ENCODE measurements at regions not wholly inside any gene's neighbourhood (a gene's known extent, or its start where the extent isn't known, plus 50 kb on each side); places are given as distances from the start of the nearest gene placed in this dataset.

DNA sequence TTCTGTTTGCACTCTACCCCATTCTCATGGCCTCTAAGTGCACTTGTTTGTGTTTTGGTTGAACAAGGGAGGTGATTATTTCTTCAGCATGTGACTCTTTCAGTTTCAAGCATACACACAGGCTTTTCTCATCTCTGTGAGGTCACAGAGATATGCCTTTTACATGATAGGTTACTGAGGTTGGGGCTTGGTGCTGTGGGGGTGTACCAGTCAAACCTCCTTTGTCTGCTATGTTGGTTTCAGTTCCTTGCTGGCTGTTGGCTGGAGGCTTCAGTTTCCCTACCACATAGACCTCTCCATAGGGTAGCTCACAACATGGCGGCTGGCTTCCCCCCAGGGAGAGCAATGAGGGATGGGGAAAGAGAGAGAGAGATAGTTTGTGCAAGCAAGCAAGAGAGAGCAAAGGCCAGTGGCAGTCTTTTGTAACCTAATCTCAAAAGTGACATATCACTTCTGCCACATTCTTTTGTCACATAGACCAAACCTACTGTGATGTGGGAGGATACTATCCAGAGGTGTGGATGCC lies 96.7 kb upstream of the SEMA6A start:
- no peak for DNase-seq

DNA sequence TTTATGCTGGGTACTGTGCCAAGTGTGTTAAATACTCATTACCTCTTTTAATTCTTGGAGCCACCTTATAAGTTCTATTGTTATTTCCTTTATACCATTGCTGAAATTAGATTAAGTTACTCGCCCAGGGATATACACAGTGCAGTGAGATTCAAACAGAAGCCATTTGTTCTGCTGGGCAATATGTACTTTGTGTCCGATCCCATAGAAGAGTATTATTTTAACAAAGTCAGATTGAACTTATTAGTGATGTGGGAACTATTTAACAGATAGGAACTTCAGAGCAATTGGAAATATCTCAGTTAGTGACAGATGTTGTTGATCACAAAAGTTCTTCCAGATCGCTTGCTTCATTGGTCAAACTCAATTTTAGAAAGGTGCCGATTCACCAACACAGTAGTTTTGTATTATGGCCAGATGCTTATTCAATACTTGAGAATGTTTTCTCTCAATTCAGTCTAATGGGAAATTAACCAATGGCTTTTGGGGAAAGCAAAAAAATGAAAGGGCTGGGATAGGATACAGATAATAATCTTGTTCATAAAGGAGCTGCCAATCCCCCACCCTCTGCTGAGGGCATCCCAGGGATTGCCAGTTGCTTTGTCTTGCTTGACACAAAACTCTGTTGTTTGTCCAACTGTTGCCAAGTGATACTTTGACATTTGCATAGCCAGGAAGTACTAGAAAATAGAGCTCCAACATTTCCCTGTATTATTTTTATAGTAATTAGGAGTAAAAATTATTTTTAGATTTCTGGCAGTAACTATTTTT lies 94.8 kb upstream of the SEMA6A start:
- DNase-seq: peak; percentile 10

DNA sequence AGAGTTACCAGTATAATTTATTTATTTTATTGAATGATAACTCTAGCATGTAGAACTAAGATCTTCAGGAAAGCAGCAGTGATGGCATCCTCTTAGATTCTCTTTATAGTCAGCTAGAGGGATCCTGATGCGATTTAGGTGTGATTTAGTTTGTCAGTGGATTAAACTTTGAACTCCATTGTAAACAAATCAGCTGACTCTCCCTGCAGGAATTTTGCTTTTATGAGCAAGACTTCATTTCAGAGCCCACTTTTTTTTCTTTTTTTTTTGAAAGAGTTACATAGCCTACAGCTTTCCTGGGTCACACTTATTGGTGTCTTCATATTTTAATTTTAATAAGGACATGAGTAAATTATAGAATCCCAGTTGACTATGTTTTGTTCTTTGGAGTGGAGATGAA lies 93.8 kb upstream of the SEMA6A start:
- DNase-seq: no peak

DNA sequence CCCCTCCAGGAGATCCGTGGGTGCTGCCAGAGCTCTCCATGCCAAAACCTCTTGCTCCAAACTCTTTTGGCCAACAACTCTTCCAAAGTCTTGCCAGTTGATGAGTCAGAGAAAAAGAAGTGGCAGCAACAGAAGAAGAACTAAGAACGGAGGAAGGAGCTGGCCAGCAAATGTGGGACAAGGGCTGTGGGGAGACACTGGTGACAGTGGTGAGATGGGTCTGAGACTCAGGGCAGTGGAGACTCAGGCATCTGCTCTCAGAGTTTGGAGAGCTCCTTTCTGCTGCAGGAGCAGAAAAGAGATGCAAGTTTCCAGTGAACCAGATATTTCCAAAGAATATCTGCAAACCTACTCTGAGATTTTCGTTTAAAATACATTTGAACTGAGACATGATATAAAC lies 92.3 kb upstream of the SEMA6A start:
- DNase-seq: no peak

DNA sequence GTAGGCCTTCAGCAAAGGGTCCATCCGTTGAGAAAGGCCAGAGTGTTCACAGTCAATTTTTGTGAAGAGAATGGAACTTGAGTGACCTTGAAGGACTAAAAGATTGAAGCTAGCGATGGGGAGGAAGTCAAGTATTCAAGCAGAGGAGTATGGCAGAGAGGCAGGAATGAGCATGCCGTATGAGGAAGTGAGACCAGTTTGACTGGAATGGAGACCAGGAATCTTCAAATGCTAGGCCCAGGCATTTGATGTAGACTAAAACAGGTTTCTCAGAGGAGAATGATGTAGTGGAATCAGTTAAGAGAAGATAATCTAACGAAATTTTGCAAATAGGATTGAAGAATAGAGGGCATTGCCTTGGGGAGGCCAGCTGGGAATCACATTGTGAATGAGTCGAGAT lies 90.4 kb upstream of the SEMA6A start:
- no peak for DNase-seq

DNA sequence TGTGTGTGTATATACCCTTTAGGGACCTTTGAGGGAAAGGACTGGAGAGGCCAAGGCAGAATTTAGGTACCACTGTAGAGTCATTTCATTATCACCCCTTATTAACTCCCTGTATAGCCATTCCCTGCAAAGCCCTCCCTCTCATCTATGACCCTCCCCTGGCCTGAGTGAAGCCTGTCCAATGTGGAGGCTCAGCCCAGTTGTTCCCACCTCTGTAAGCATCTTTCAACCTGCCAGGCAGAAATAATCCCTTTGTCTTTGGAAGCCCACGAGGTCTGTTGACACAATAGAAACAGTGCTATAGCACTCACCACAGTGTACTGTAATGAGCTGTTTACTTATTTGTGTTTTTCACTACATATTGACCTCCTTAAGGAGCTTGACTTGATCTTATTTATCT lies 88.5 kb upstream of the SEMA6A start:
- no peak for DNase-seq

DNA sequence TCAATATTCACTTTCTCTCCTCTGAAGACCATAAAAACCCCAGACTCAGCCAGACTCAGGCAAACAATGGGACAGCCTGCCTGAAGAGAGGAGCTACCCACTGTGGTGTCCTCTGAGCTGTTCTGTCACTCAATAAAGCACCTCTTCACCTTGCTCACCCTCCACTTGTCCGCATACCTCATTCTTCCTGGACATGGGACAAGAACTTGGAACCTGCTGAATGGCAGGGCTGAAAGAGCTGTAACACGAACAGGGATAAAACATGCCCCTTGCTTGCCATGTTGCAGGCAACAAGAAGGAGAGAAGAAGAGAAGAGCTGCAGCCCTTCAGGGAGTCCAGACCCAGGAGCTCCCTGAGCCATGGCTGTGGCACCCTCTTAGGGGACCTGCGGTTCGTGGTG lies 86.8 kb upstream of the SEMA6A start:
- no peak for DNase-seq

DNA sequence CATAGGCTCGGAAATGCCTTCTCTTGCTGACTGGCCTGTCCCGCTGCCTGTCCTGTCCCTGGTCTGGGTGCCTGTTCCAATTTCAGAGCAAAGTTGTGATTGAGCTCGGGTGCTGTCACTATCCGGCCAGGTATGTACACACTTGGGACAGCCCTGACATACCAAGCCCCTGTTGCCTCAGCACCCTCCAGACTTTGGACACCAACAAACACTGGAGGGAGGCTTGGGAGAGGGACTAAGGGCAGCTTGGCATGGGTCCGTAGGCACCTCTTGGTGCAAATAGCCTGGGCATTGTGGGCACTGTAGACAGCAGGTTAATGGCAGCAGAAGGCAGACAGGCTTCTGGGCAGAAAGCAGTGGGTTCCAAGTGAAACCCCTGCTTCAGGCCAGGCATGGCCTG lies 86.3 kb upstream of the SEMA6A start:
- no peak for DNase-seq

DNA sequence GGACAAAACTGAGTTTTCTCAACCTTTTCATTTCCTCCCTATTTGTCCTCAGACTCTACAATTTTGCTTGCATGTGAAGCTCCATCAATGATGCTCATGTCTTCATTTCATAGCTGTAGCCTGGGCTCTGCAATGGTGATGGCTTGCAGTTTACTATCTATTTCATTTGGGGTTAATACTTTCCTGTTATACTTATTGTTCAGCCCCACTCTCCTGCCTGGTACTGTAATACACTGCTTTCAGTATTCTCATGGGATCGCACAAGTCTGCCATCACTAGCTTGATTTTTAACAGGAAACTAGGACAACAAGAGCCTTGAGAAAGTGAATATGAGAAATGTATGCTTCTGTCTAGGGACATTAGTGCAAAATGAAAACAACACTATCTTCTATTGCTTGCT lies 84.2 kb upstream of the SEMA6A start:
- DNase-seq: no peak

DNA sequence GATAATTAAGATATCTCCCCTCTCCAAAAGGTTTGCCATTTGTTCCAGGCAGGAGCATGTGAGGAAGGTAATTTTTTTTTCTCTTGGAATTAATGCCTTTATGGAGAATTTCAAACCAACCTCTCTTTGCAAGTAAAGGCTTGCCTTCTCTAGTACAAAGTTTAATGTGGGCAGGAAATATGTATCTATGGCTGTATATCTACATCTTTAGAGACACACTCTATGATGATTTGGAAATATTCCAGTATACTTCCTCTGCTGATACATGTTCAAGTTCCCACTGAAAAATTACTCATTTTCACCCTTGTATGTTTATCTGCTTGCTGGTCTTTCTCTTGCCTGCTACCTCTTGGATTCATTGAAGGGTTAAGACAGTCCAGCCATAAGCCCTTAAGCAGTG lies 83.5 kb upstream of the SEMA6A start:
- DNase-seq: no peak

DNA sequence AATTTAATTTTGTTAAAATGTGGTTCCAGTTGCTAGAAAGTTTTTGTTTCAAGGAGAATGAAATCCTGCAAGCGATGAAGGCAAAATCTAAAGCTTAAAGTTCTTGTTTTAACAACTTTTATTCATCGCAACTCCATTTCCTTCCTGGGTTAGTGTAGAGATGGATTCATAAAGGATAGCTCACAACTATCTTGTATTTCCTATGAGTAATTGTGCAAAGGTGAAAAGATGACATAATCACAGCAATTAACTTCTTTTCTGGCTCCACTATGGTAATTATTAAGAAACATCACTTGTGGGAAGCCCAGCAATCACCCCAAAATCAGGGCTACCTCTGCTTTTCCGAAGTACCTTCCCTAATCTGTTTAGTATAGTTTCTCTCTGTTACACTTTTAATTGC lies 80.8 kb upstream of the SEMA6A start:
- no peak for DNase-seq

DNA sequence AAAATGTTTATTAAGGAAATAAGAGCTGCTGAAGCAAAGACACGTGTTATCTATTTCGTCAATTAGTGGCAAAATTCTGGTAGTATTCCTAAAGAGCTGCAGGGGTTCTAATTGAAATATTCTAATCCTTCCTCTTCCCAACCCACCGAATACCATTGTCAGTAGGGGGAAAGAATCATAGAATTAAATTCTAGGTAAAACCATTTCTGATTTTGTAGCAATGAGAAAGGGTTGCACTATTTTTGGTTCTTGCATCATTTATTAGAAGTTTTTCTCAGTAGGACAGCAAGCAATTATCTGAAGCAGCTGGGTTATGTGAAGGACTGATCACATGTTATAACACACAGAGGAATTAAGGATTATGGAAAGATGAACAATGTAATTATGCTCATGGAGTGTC lies 80.3 kb upstream of the SEMA6A start:
- no peak for DNase-seq

DNA sequence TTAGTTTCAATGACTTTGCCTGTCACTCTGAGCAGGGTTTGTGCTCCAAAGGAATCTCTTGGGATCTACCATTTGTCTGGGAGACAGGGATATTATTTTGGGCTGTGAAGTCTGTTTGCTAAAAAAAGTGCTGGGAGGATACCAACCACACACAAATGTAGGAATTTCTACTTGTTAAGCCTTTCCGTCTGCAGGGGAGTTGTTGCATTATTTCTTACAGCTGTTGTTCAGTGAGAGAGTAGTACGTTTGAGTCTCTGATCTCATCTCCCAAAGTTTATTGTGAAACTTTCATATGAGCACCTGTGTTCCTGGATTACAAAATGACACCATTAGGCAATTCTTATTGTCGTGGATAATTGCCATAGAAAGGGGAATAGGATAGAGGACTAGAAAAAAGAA lies 78.3 kb upstream of the SEMA6A start:
- DNase-seq: peak; percentile 35

DNA sequence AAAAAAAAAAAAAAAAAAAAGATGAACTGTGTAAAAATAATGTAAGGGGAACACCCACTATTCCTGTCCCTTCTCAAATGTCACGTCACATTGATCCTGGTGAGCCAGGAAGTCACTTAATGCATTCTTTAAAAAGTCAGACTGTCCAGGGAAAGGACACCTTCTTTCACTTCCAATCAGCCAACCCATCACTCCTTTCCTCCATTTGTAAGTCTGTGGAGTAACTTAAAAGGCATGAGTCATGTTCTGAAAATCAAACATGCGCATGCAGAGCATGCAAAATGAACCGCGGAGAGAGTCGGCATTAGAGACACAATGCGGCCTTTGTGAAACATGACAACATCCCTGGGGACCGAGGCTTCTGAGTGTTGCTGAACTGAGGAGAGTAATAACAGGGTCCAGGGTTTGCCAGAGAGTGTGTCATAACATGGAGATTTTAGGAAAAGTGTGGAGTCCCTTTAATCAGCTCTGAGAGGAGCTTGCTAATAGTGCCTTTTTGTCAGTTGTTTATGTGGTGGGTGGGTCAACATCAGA lies 77.6 kb upstream of the SEMA6A start:
- DNase-seq: peak; percentile 84

DNA sequence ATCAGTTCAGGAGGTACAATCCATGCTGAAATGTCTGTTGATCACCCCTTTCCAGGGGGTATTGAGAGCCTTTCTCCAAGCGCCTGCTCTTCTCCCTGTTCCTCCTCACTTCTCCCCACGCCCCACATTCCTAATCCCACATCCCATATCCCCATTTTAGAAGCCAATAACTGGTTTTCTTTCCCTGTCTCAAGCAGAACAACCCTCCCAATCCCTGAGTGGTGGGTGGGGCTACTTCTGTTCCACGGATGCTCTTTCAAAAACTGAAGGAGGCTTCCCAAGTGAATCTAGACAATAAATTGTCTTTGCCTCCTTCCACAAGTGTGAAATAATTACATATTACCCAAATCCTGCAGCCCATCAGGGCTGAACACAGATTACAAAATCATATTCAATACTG lies 77.0 kb upstream of the SEMA6A start:
- DNase-seq: no peak

DNA sequence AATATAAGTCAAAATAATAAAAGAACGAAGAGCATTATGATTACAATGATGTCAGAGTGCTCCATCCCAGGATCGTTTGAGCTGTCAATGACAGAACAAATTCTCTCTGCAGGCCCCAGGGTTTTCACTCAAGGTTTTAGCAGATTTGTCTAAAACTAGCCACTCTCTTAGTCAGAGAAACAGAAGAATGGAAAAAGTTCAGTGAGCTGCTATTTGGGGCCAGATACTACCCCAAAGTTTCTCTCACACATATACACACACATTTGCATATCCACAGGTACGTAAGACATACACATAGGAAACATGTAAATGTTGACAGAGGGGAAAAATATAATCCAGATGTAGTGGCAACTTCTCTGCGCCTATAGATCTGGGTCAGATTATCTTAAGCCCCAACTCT lies 76.3 kb upstream of the SEMA6A start:
- no peak for DNase-seq

DNA sequence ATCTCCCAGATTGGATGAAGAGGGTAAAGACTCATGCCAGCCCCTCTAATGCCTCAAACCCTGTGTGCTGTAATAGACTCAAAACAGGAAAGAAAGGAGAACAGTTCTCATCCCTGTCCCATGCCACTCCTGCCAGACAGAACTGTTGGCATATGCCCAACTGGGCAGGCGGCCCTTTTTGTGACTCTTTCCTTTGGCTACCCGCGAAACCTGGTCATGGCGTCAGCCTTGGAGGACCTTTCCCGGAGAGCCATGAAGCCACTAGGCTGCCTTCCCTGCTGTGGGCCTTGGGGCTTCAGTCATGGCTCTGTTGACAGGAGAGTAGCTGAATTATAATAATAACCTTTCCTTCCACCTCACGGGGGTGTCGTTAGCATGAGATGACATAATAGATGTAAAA lies 75.9 kb upstream of the SEMA6A start:
- DNase-seq: no peak

DNA sequence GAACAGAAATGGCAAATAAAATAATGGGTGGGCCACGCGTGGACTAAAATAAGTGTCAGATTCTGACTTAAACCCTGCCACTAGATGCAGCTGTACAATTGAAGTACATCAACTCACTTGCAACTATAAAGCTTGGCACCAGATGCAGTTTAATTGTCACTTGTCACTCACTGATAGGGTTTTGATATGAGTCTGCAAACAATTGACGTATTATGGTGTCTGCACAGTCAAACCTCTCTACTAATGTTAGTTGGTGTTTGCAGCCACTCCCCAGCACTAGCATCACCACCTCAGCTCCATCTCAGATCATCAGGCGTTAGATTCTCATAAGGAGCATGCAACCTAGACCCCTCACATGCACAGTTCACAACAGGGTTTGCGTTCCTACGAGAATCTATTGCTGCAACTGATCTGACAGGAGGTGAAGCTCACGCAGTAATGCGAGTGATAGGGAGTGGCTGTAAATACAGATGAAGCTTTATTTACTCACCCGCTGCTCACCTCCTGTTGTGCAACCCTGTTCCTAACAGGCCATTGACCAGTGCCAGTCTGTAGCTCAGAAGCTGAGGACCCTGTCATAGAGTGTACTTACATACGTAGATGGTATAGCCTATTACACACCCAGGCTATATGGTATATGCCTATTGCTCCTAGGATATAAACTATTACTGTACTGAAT lies 72.1 kb upstream of the SEMA6A start:
- no peak for DNase-seq

DNA sequence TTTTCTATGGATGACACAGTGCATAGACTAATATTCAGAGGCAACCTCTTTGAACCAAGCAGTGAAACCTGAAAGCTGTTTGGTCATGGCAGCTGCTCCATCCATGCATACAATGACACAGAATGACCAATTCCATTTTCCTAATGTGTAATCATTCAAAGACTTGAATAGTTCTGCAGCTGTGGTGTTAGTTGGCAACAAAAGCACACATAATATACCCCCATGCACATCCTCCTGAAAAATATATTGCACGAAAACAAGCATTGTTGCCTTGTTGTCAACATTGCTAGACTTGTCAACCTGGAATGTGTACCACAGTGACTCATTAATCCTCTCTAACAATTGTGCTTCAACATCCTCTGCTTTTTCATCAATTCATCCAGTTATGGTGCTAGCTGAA lies 71.0 kb upstream of the SEMA6A start:
- DNase-seq: no peak

DNA sequence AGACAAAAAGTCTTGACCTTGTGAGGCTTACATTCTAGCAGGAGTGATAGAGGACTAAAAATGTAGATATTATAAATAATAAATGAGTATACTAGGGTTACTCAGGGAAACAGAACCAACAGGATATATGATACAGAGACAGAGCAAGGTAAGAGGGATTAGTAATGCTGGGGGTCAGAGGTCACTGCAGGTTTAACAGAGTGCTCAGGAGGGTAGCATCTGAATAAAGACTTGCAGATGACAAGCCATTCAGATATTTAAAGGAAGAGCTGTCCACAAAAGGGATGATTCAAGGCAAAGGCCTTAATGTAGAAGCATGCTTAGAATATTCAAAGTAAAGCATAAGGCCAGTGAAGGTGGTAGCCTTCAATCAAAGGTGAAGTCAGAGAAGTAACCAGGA lies 65.6 kb upstream of the SEMA6A start:
- DNase-seq: no peak

DNA sequence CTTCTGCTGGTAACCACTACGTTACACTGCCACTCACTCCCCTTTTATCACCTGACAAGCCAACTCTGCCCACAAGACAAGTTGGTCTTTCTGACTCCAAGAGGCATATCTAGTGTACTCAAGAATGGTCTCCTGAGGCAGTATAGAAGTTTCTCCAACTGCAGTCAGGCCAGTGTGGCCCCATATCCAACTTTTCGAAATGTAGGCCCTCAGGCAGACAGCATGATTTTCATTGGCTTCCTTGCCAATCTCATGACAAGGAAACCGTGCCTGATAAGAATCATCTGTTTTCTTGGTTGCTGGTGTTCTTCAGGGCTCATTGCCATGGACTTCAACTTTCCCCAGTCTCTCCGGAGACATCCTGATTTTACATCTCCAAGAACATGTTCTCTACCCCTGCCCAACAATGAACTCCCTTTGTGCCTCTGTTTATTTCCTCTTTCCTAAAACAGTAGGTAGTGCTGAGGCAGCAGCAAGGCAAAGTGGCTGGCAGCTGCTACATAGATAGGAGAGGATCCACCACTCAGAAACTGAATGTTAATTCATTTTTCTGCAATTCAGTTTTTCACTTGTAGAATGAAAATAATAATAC lies 62.6 kb upstream of the SEMA6A start:
- no peak for DNase-seq

DNA sequence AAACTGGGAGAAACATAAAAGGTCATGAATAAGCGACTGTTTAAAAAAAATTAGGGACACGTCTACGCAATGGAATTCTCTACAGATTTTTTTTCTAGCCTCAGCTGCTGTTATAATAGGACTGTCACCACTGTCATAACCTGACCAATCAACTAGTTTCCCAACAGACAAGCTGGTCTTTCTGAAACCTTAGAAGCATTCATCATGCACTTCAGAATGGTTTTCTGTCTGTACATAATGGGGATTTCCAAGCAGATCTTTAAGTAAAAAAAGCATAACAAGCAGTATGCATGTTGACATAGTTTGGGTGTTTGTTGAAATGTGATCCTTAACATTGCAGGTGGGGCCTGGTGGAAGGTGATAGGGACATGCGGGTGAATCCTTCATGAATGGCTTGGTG lies 58.3 kb upstream of the SEMA6A start:
- no peak for DNase-seq

DNA sequence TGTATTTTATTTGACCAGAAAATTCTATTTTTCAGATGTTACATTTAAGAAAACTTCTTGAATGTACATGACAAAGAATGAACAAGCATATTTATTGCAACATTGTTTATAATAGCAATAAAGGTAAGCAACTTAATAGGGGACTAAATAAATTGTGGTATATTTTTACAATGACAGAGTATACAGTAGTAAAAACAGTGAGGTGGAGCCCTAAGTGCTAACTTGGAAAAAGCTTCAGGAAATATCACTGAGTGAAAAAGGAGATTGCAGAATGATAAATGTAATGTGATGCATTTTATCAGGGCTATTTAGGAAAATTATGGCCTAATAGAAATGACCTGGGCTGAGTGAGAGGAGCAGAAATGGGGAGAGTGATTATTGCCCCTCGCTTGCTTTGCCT lies 56.5 kb upstream of the SEMA6A start:
- no peak for DNase-seq

DNA sequence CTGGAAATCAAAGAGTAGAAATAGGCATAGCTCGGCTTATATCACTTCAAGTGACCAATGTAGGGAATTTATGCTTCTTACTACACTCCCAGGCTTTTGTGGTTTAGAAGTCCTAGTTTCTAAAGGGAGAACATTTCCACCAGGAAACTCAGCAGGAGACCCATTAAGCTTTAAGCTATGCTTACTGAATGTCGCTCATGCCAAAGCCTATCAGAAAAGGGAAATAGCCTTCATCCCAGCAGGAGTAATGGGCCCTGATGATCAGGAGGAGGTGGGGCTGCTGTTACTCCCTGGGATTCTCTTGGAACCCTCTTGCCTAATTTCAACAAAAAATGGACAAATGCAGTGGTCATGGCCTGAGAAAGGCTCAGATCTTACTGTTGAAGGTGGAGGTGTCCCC lies 54.5 kb upstream of the SEMA6A start:
- DNase-seq: no peak

Data from skin of body (tissue), 1 donor.